K562 (cell line): ENCODE measurements at regions not wholly inside any gene's neighbourhood (a gene's known extent, or its start where the extent isn't known, plus 50 kb on each side); places are given as distances from the start of the nearest gene placed in this dataset.

Experiments
- E2F4 ChIP-seq: sonication (generic); formaldehyde crosslinking; IDR thresholded peaks from 2 replicates; pipeline ENCODE4 v1.8.0; 2022; ENCODE audit warnings: mild to moderate bottlenecking, low read depth, missing genetic modification reagents
- PATZ1 ChIP-seq: fragments of 250-450 bp; sonication (Bioruptor Pico); IDR thresholded peaks from 2 replicates; pipeline ENCODE4 v1.5.0; 2020; ENCODE audit warnings: mild to moderate bottlenecking, borderline replicate concordance
- PHB2 ChIP-seq: fragments of 450-650 bp; IDR thresholded peaks from 2 replicates; pipeline ENCODE4 v1.6.1; 2017; ENCODE audit warnings: low read depth
- PHF21A ChIP-seq: fragments of 450-650 bp; IDR thresholded peaks from 2 replicates; pipeline ENCODE4 v1.6.1; 2017; ENCODE audit warnings: low read depth, borderline replicate concordance
- POLR2B ChIP-seq: fragments of 450-650 bp; IDR thresholded peaks from 2 replicates; pipeline ENCODE4 v1.6.1; 2018; ENCODE audit warnings: low read depth; ENCODE audit not compliant: partially characterized antibody
- POU5F1 ChIP-seq: fragments of 150-350 bp; IDR thresholded peaks from 2 replicates; pipeline ENCODE4 v1.6.1; 2014; ENCODE audit warnings: borderline replicate concordance, low read length, low read depth, mild to moderate bottlenecking; ENCODE audit not compliant: partially characterized antibody
- RBBP5 ChIP-seq: fragments of 200-600 bp; sonication (generic); IDR thresholded peaks from 2 replicates; pipeline ENCODE4 v1.6.1; 2012; ENCODE audit warnings: borderline replicate concordance, mild to moderate bottlenecking, low read length, control low read depth, inconsistent platforms; ENCODE audit not compliant: insufficient read depth, poor library complexity, severe bottlenecking
- RBM17 ChIP-seq: fragments of 200-400 bp; formaldehyde crosslinking; IDR thresholded peaks from 2 replicates; pipeline ENCODE4 v1.6.1; 2017; ENCODE audit warnings: low read depth, mild to moderate bottlenecking, low read length, borderline replicate concordance
- RFX1 ChIP-seq: fragments of 450-650 bp; IDR thresholded peaks from 2 replicates; pipeline ENCODE4 v1.6.1; 2016; ENCODE audit warnings: mild to moderate bottlenecking, moderate library complexity
- RNF2 ChIP-seq: sonication (generic); IDR thresholded peaks from 2 replicates; pipeline ENCODE4 v1.6.1; 2016
- TBP ChIP-seq: optimal IDR thresholded peaks from 2 replicates; pipeline ENCODE3; 2011; ENCODE audit warnings: low read depth, low read length, improper control_type of control experiment
- UBTF ChIP-seq, 2 experiments: IDR thresholded peaks; 2 replicates each; pipeline ENCODE4 v1.6.1; 2012; ENCODE audit warnings: improper control_type of control experiment in 2 of 2, low read depth in 2 of 2, low read length in 2 of 2, borderline replicate concordance in 1 of 2
- ZKSCAN8 ChIP-seq: fragments of 200-800 bp; sonication (Bioruptor generic); IDR thresholded peaks from 2 replicates; pipeline ENCODE4 v1.6.1; 2016; ENCODE audit warnings: missing genetic modification characterization, missing compliant biosample characterization
- TF ChIP-seq, protein P1 (sequence below): fragments of 200-800 bp; sonication (Bioruptor generic); IDR thresholded peaks from 2 replicates; pipeline ENCODE4 v1.6.1; 2016; ENCODE audit warnings: missing genetic modification characterization, missing compliant biosample characterization

- TF ChIP-seq RFX1 (no peak), POU5F1 (no peak), UBTF (IDR thresholded peaks at IDR 0.05; ENCODE audit: borderline replicate concordance in 1 of 2, low read depth in 2 of 2, low read length in 2 of 2) (peak in 1 of 2 experiments; percentile 65; a peak in 1 of 4 replicates), RBBP5 (no peak), PATZ1 (CRISPR knock-in tag) (no peak), PHB2 (no peak), ZKSCAN8 (CRISPR knock-in tag) (no peak), TBP (peak; percentile 97), RNF2 (no peak), E2F4 (CRISPR knock-in tag) (no peak), POLR2B (peak; percentile 85), RBM17 (no peak), PHF21A (no peak)
- TF ChIP-seq, protein P1, sequence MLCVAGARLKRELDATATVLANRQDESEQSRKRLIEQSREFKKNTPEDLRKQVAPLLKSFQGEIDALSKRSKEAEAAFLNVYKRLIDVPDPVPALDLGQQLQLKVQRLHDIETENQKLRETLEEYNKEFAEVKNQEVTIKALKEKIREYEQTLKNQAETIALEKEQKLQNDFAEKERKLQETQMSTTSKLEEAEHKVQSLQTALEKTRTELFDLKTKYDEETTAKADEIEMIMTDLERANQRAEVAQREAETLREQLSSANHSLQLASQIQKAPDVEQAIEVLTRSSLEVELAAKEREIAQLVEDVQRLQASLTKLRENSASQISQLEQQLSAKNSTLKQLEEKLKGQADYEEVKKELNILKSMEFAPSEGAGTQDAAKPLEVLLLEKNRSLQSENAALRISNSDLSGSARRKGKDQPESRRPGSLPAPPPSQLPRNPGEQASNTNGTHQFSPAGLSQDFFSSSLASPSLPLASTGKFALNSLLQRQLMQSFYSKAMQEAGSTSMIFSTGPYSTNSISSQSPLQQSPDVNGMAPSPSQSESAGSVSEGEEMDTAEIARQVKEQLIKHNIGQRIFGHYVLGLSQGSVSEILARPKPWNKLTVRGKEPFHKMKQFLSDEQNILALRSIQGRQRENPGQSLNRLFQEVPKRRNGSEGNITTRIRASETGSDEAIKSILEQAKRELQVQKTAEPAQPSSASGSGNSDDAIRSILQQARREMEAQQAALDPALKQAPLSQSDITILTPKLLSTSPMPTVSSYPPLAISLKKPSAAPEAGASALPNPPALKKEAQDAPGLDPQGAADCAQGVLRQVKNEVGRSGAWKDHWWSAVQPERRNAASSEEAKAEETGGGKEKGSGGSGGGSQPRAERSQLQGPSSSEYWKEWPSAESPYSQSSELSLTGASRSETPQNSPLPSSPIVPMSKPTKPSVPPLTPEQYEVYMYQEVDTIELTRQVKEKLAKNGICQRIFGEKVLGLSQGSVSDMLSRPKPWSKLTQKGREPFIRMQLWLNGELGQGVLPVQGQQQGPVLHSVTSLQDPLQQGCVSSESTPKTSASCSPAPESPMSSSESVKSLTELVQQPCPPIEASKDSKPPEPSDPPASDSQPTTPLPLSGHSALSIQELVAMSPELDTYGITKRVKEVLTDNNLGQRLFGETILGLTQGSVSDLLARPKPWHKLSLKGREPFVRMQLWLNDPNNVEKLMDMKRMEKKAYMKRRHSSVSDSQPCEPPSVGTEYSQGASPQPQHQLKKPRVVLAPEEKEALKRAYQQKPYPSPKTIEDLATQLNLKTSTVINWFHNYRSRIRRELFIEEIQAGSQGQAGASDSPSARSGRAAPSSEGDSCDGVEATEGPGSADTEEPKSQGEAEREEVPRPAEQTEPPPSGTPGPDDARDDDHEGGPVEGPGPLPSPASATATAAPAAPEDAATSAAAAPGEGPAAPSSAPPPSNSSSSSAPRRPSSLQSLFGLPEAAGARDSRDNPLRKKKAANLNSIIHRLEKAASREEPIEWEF (CRISPR knock-in tag): no peak
- TF ChIP-seq, all 486 proteins: peak for 64
Measured at GRCh38 chr7:25854608-25855497, 297.1 kb upstream of the NFE2L3 start (continued).
